SK-N-MC (cell line): ENCODE measurements at regions not wholly inside any gene's neighbourhood (a gene's known extent, or its start where the extent isn't known, plus 50 kb on each side); places are given as distances from the start of the nearest gene placed in this dataset.

Experiments used
- EZH2 ChIP-seq: fragments of 200-600 bp; sonication (generic); IDR thresholded peaks from one replicate; pipeline ENCODE4 v1.6.1; 2017; ENCODE audit warnings: antibody characterized with exemption
- FOXP2 ChIP-seq: optimal IDR thresholded peaks from 2 replicates; pipeline ENCODE3; 2011; ENCODE audit warnings: mild to moderate bottlenecking, moderate library complexity; ENCODE audit not compliant: insufficient read depth; ENCODE audit errors: extremely low read length, control extremely low read depth
- POLR2AphosphoS5 ChIP-seq: IDR thresholded peaks from 2 replicates; pipeline ENCODE4 v1.6.1; 2012; ENCODE audit warnings: mild to moderate bottlenecking, low read depth, low read length, borderline replicate concordance

DNA sequence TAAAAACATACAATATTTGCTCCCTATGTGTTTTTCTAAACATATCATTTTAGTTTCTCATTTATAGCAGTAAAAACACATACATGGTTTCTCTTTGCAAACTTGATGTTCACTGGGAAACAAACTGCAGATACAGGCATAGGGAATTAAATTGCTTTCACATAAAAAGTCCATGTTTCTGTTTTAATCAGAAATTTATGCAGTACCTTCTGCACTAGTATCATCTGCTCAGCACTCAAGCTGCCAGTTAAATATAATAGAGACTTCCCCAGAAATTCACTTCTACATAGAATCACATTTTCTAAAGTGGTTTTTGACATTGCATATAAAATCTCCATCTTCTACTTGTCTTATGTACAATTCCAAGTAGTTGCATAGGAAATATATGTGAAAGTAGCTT is 1107.3 kb upstream of the NRXN1 start:
- no peak for TF ChIP-seq POLR2AphosphoS5
- no peak for TF ChIP-seq EZH2
- no peak for TF ChIP-seq FOXP2
